ENCODE measurements at regions not wholly inside any gene's neighbourhood (a gene's known extent, or its start where the extent isn't known, plus 50 kb on each side); places are given as distances from the start of the nearest gene placed in this dataset.

GRCh38 chr7:89511900-89512299, 642.4 kb upstream of the STEAP1 start:
- Histone ChIP-seq H4K20me1 (replicated peaks; ENCODE audit: control insufficient read depth, insufficient read depth, low read length) (no peaks in the 10 kb centered on the region), H3K4me1 (replicated peaks in 1 of 2; ENCODE audit: control insufficient read depth in 2 of 2, insufficient read depth in 2 of 2, low read length in 2 of 2) (no peaks in the 10 kb centered on the region), H3K79me2 (ENCODE audit: control insufficient read depth, insufficient read depth, low read length) (no peaks in the 10 kb centered on the region), H3K27ac (ENCODE audit: extremely low read depth, low read depth, low read length) (no peak overlapping the region), H3K9ac (ENCODE audit: insufficient read depth in 1 of 2, low read depth in 2 of 2, low read length in 2 of 2) (no peak overlapping the region), H3K36me3 (ENCODE audit: control insufficient read depth, insufficient read depth, low read length) (no peaks in the 10 kb centered on the region), H3K4me3 (no peak overlapping the region), H3K27me3 (ENCODE audit: control insufficient read depth in 2 of 2, insufficient read depth in 2 of 2, low read length in 2 of 2) (no peaks in the 10 kb centered on the region), H3K9me3 (replicated peaks; ENCODE audit: control insufficient read depth, insufficient read depth, low read depth, low read length) (no peaks in the 10 kb centered on the region; the same call in 1 of the 2 replicates), H2AFZ (ENCODE audit: low read depth, low read length) (no peak overlapping the region), H3K9me1 (ENCODE audit: control insufficient read depth, insufficient read depth, low read length) (no peaks in the 10 kb centered on the region), H3K4me2 (ENCODE audit: insufficient read depth, low read length) (no peak overlapping the region)
- no peak for FAIRE-seq
- CTCF ChIA-PET (ENCODE audit: low intra/inter-chr PET ratio) = no interaction called here
- intact Hi-C loops (cut with micrococcal nuclease) = no loop called here
- 0% methylated on average over 1 of the region's 1 CpG for WGBS (ENCODE audit: insufficient coverage, low coverage, missing lambda C conversion rate)
- no peak for ATAC-seq
- in situ Hi-C loops (cut with MboI) = no loop called here
- POLR2A ChIA-PET = no interaction called here
- no TSS peak for BruUV-seq (replicated peaks)
- no peak for DNase-seq (ENCODE audit: extremely low read depth in 1 of 4, low spot score in 3 of 4)
- TF ChIP-seq ZNF280A (IDR thresholded peaks at IDR 0.05; ENCODE audit: low read depth, partially characterized antibody) (no peak), MAFF (IDR thresholded peaks at IDR 0.05; ENCODE audit: low read length) (no peak), DACH1 (IDR thresholded peaks at IDR 0.05; ENCODE audit: partially characterized antibody) (no peak), HCFC1 (IDR thresholded peaks at IDR 0.05; ENCODE audit: low read depth, low read length) (no peak), BCL6 (CRISPR knock-in tag; IDR thresholded peaks at IDR 0.05) (no peak), ZBTB1 (CRISPR knock-in tag; IDR thresholded peaks at IDR 0.05; ENCODE audit: borderline replicate concordance, low read depth) (no peak), MBD1 (CRISPR knock-in tag; IDR thresholded peaks at IDR 0.05) (no peak), FOXA3 (CRISPR knock-in tag; conservative IDR thresholded peaks at IDR 0.05 in 1 of 2, IDR thresholded peaks at IDR 0.05 in 1 of 2) (no peak), COPS2 (conservative IDR thresholded peaks at IDR 0.05) (no peak), LARP7 (IDR thresholded peaks at IDR 0.05) (no peak), FOXJ2 (tag; IDR thresholded peaks at IDR 0.05) (no peak), HBP1 (CRISPR knock-in tag; IDR thresholded peaks at IDR 0.05) (no peak), HDAC3 (IDR thresholded peaks at IDR 0.05; ENCODE audit: borderline replicate concordance, partially characterized antibody) (no peak), SLC30A9 (CRISPR knock-in tag; IDR thresholded peaks at IDR 0.05) (no peak), PHTF2 (CRISPR knock-in tag; IDR thresholded peaks at IDR 0.05) (no peak), HDAC2 (IDR thresholded peaks at IDR 0.05) (no peak), ARID3B (CRISPR knock-in tag; IDR thresholded peaks at IDR 0.05; ENCODE audit: borderline replicate concordance) (no peak), PCBP2 (IDR thresholded peaks at IDR 0.05; ENCODE audit: low read depth, low read length, poor library complexity, severe bottlenecking) (no peak)

All from K562 (cell line).